Mesenchymal stem cell (in vitro differentiated cells and primary cell): ENCODE measurements at regions not wholly inside any gene's neighbourhood (a gene's known extent, or its start where the extent isn't known, plus 50 kb on each side); places are given as distances from the start of the nearest gene placed in this dataset.

ENCODE experiments used
- DNase-seq: peaks from one replicate; pipeline ENCODE4 v3.0.0-alpha.2; 2013
- H2AFZ ChIP-seq: one replicate; pipeline ENCODE4 v1.6.1; 2013; ENCODE audit warnings: low read depth, mild to moderate bottlenecking, control low read depth, inconsistent platforms, low read length, moderate library complexity
- H2AK5ac ChIP-seq: 2 replicates; pipeline ENCODE4 v1.6.1; 2013; ENCODE audit warnings: low read length, moderate library complexity, mild to moderate bottlenecking, inconsistent platforms; ENCODE audit not compliant: severe bottlenecking
- H2BK120ac ChIP-seq: one replicate; pipeline ENCODE4 v1.6.1; 2013; ENCODE audit warnings: low read depth, mild to moderate bottlenecking, inconsistent platforms, low read length, moderate library complexity
- H2BK12ac ChIP-seq, 2 experiments: one replicate each; pipeline ENCODE4 v1.6.1; 2013; ENCODE audit warnings: inconsistent platforms in 2 of 2, low read length in 2 of 2, mild to moderate bottlenecking in 2 of 2, moderate library complexity in 2 of 2, control low read depth in 1 of 2
- H2BK15ac ChIP-seq: one replicate; pipeline ENCODE4 v1.6.1; 2013; ENCODE audit warnings: mild to moderate bottlenecking, low read depth, inconsistent platforms; ENCODE audit not compliant: poor library complexity, severe bottlenecking
- H2BK5ac ChIP-seq: 2 replicates; pipeline ENCODE4 v1.6.1; 2013; ENCODE audit warnings: low read depth, mild to moderate bottlenecking, low read length, control low read depth, inconsistent platforms; ENCODE audit not compliant: poor library complexity, severe bottlenecking
- H3K14ac ChIP-seq, 2 experiments: one replicate each; pipeline ENCODE4 v1.6.1; 2013; ENCODE audit warnings: inconsistent platforms in 2 of 2, low read length in 2 of 2, control low read depth in 1 of 2, mild to moderate bottlenecking in 1 of 2, moderate library complexity in 1 of 2
- H3K18ac ChIP-seq, 2 experiments: one replicate each; pipeline ENCODE4 v1.6.1; 2013; ENCODE audit warnings: inconsistent platforms in 2 of 2, low read length in 2 of 2, control low read depth in 1 of 2, low read depth in 1 of 2, mild to moderate bottlenecking in 1 of 2
- H3K23ac ChIP-seq, 2 experiments: one replicate each; pipeline ENCODE4 v1.6.1; 2013; ENCODE audit warnings: inconsistent platforms in 2 of 2, low read length in 2 of 2, mild to moderate bottlenecking in 2 of 2, moderate library complexity in 2 of 2, control low read depth in 1 of 2
- H3K27ac ChIP-seq: 2 replicates; pipeline ENCODE4 v1.5.1; 2013; ENCODE audit warnings: mild to moderate bottlenecking, moderate library complexity, low read length, control low read depth, inconsistent platforms; ENCODE audit not compliant: poor library complexity, severe bottlenecking
- H3K27me3 ChIP-seq, 2 experiments: 2 replicates each; pipeline versions ENCODE4 v1.6.1 to v1.7.0; 2013; ENCODE audit warnings: low read length in 2 of 2, mild to moderate bottlenecking in 2 of 2, moderate library complexity in 2 of 2, control low read depth in 1 of 2, inconsistent platforms in 1 of 2; ENCODE audit not compliant: control insufficient read depth in 1 of 2, insufficient read depth in 1 of 2
- H3K36me3 ChIP-seq, 2 experiments: 2 replicates each; pipeline versions ENCODE4 v1.6.1 to v1.7.0; 2013; ENCODE audit warnings: low read length in 2 of 2, control low read depth in 1 of 2, inconsistent platforms in 1 of 2, low read depth in 1 of 2, mild to moderate bottlenecking in 1 of 2; ENCODE audit not compliant: insufficient read depth in 2 of 2, control insufficient read depth in 1 of 2
- H3K4ac ChIP-seq, 2 experiments: one replicate each; pipeline ENCODE4 v1.6.1; 2013; ENCODE audit warnings: inconsistent platforms in 2 of 2, low read length in 2 of 2, mild to moderate bottlenecking in 2 of 2, moderate library complexity in 2 of 2, control low read depth in 1 of 2, low read depth in 1 of 2
- H3K4me1 ChIP-seq: 2 replicates; pipeline ENCODE4 v1.6.1; 2013; ENCODE audit warnings: low read depth, low read length, control low read depth; ENCODE audit not compliant: control insufficient read depth, insufficient read depth
- H3K4me2 ChIP-seq: 2 replicates; pipeline ENCODE4 v1.6.1; 2013; ENCODE audit warnings: low read length, mild to moderate bottlenecking, inconsistent platforms; ENCODE audit not compliant: poor library complexity, severe bottlenecking
- H3K4me3 ChIP-seq, 2 experiments: 2 replicates each; pipeline versions ENCODE4 v1.5.1 to v1.7.0; 2013; ENCODE audit warnings: low read length in 2 of 2, mild to moderate bottlenecking in 2 of 2, control low read depth in 1 of 2, low read depth in 1 of 2; ENCODE audit not compliant: insufficient read depth in 1 of 2
- H3K79me1 ChIP-seq: replicated peaks from 2 replicates; pipeline ENCODE4 v1.6.1; 2013; ENCODE audit warnings: mild to moderate bottlenecking, control low read depth, low read length, inconsistent platforms; ENCODE audit not compliant: poor library complexity, severe bottlenecking
- H3K9ac ChIP-seq: 2 replicates; pipeline ENCODE4 v1.7.0; 2013; ENCODE audit warnings: mild to moderate bottlenecking, low read length, moderate library complexity
- H3K9me3 ChIP-seq: 2 replicates; pipeline ENCODE4 v1.7.0; 2013; ENCODE audit warnings: mild to moderate bottlenecking, low read length; ENCODE audit not compliant: control insufficient read depth
- H4K8ac ChIP-seq: one replicate; pipeline ENCODE4 v1.6.1; 2013; ENCODE audit warnings: inconsistent platforms, mild to moderate bottlenecking, low read length, moderate library complexity
- H4K91ac ChIP-seq: one replicate; pipeline ENCODE4 v1.6.1; 2013; ENCODE audit warnings: mild to moderate bottlenecking, low read length, inconsistent platforms
- WGBS: methylation state at CpG from one replicate; pipeline ENCODE4 v1.1.7; 2013; ENCODE audit warnings: mixed read lengths; 5-methylcytosine and 5-hydroxymethylcytosine counted together

GRCh38 chr17:77403854-77404253, 263.1 kb downstream of the SEC14L1 start:
- peaks cover 76% of the 10 kb centered on the region for H3K4me1 ChIP-seq
- H2BK12ac ChIP-seq = no peak overlapping the region
- peak overlapping the region in 1 of 2 experiments; percentile 62 for H3K14ac ChIP-seq
- no peak overlapping the region for H3K23ac ChIP-seq
- H3K9ac ChIP-seq = peak overlapping the region; percentile 22
- no peaks in the 10 kb centered on the region for H3K27me3 ChIP-seq
- H3K4me2 ChIP-seq = no peak overlapping the region
- no peaks in the 10 kb centered on the region for H3K9me3 ChIP-seq
- H2BK5ac ChIP-seq = no peak overlapping the region
- peak overlapping the region; percentile 8 for H4K91ac ChIP-seq
- H2BK120ac ChIP-seq = no peak overlapping the region
- no peak overlapping the region for H2BK15ac ChIP-seq
- no peak for DNase-seq
- H2AK5ac ChIP-seq = no peak overlapping the region
- peaks cover 43 to 52% of the 10 kb centered on the region in 2 experiments for H3K36me3 ChIP-seq
- H2AFZ ChIP-seq = no peak overlapping the region
- H3K79me1 ChIP-seq = peaks cover 12% of the 10 kb centered on the region
- peak overlapping the region in 1 of 2 experiments; percentile 20 for H3K4ac ChIP-seq
- peak overlapping the region; percentile 44 for H3K27ac ChIP-seq
- peak overlapping the region; percentile 53 for H4K8ac ChIP-seq
- 94% methylated on average over 7 of the region's 9 CpGs for WGBS
- H3K4me3 ChIP-seq = no peak overlapping the region
- peak overlapping the region; percentile 23 to 46 for H3K18ac ChIP-seq

- H4K91ac ChIP-seq = peak overlapping the region; percentile 89
- peaks cover 15% of the 10 kb centered on the region for H3K79me1 ChIP-seq
- no peak overlapping the region for H2BK15ac ChIP-seq
- peaks cover 36 to 48% of the 10 kb centered on the region in 2 experiments for H3K36me3 ChIP-seq
- DNase-seq = peak; percentile 81
- H2BK5ac ChIP-seq = peak overlapping the region; percentile 9
- 62% methylated on average over 20 of the region's 20 CpGs for WGBS
- H2BK120ac ChIP-seq = no peak overlapping the region
- peaks cover 87% of the 10 kb centered on the region for H3K4me1 ChIP-seq
- H3K4me2 ChIP-seq = no peak overlapping the region
- H3K18ac ChIP-seq = peak overlapping the region; percentile 40 to 83
- H3K27ac ChIP-seq = peak overlapping the region; percentile 82
- H3K9ac ChIP-seq = peak overlapping the region; percentile 32
- H3K9me3 ChIP-seq = no peaks in the 10 kb centered on the region
- peak overlapping the region; percentile 78 for H4K8ac ChIP-seq
- H2AFZ ChIP-seq = peak overlapping the region; percentile 19
- no peak overlapping the region for H3K4me3 ChIP-seq
- no peaks in the 10 kb centered on the region for H3K27me3 ChIP-seq
- H3K23ac ChIP-seq = peak overlapping the region in 1 of 2 experiments; percentile 6
- H3K4ac ChIP-seq = peak overlapping the region in 1 of 2 experiments; percentile 22
- H2BK12ac ChIP-seq = peak overlapping the region; percentile 41 to 95
- peak overlapping the region in 1 of 2 experiments; percentile 53 for H3K14ac ChIP-seq
- peak overlapping the region; percentile 56 for H2AK5ac ChIP-seq
Measured at GRCh38 chr17:77404812-77405581, 264.2 kb downstream of the SEC14L1 start.

GRCh38 chr17:77405867-77406732, 265.3 kb downstream of the SEC14L1 start:
- H3K36me3 ChIP-seq = peaks cover 43 to 54% of the 10 kb centered on the region in 2 experiments
- WGBS = 84% methylated on average over 8 of the region's 11 CpGs

More at GRCh38 chr17:77405867-77406732, 265.3 kb downstream of the SEC14L1 start:
- Histone ChIP-seq H3K79me1 (peaks cover 15% of the 10 kb centered on the region), H3K4ac (peak overlapping the region; percentile 20 to 81), H2AFZ (no peak overlapping the region), H3K9me3 (no peaks in the 10 kb centered on the region), H3K23ac (peak overlapping the region in 1 of 2 experiments; percentile 73), H2BK5ac (no peak overlapping the region), H3K4me3 (no peak overlapping the region), H3K14ac (peak overlapping the region in 1 of 2 experiments; percentile 66), H3K27me3 (no peaks in the 10 kb centered on the region), H3K4me2 (no peak overlapping the region), H4K91ac (peak overlapping the region; percentile 22), H2BK120ac (no peak overlapping the region), H2BK12ac (peak overlapping the region in 1 of 2 experiments; percentile 95), H4K8ac (peak overlapping the region; percentile 2), H3K18ac (peak overlapping the region; percentile 17 to 83), H2BK15ac (no peak overlapping the region), H3K9ac (no peak overlapping the region), H2AK5ac (peak overlapping the region; percentile 76), H3K4me1 (peaks cover 86% of the 10 kb centered on the region), H3K27ac (peak overlapping the region; percentile 82)
- no peak for DNase-seq
